Erythroblast (primary cell): ENCODE measurements at regions not wholly inside any gene's neighbourhood (a gene's known extent, or its start where the extent isn't known, plus 50 kb on each side); places are given as distances from the start of the nearest gene placed in this dataset.

Source experiments
- GATA1 ChIP-seq: IDR thresholded peaks from 2 replicates; pipeline ENCODE4 v1.6.1; 2011; ENCODE audit warnings: low read depth, mild to moderate bottlenecking, control low read depth, low read length, moderate library complexity
- POLR2A ChIP-seq: IDR thresholded peaks from 2 replicates; pipeline ENCODE4 v1.6.1; 2011; ENCODE audit warnings: mild to moderate bottlenecking, low read length

DNA sequence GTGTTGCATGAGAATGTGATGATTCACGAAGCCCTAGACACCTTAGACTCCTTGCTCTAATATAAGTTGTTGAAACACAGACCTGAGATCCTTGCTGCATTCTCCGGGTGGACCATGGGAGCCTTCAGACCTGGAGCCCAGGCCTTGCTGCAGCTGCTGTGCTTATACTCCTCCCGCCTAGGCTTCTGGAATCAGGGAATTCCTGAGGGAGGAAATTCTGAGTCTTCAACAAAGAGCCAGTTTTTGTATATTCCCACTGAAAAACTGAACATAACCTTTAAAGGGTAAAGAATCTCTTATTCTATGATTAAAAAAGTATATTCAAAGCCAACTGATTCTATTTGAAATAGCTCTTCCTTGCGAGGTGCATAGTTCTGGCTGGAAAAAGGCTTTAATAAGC is 245.1 kb upstream of the ELAVL2 start:
- no peak for TF ChIP-seq POLR2A
- no peak for TF ChIP-seq GATA1
